ENCODE measurements at regions not wholly inside any gene's neighbourhood (a gene's known extent, or its start where the extent isn't known, plus 50 kb on each side); places are given as distances from the start of the nearest gene placed in this dataset.

DNA sequence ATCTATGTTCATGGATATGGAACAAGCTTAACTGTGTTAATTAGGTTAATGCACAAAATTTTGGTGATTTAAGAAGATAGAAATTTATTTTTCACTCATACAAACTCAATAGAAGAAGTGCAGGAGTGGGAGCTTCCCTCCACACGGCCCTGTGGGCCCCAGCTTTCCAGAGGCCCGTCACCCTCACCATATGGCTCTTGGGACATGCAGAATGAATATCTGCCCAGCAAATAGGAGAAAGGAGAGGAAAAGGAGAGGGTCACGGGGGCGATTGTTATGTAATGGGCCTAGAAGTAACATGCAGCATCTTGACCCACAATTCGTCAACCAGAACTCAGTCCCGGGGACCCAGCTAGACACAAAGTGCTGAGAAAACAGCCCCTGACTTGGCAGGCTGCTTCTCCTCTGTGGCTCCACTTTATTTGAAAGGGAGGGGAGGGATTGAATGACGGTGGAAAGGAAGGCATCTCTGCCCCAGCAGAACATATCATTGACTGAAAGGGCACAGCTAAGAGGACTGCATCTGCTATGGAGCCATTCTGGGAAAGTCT lies 648.2 kb upstream of the ID2 start:
- Mint-ChIP-seq H3K9me3 (no peaks in the 10 kb centered on the region), H3K36me3 (no peaks in the 10 kb centered on the region), H3K4me3 (no peak overlapping the region), H3K27ac (peak overlapping the region; percentile 25), H3K4me1 (no peaks in the 10 kb centered on the region), H3K27me3 (ENCODE audit: insufficient read depth, low read depth) (peaks cover 4% of the 10 kb centered on the region)
- Histone ChIP-seq H4K20me1 (ENCODE audit: low read depth) (no peaks in the 10 kb centered on the region), H2AFZ (replicated peaks) (peak overlapping the region; percentile 53), H3K27ac (no peak overlapping the region), H3K4me2 (no peak overlapping the region), H3K36me3 (no peaks in the 10 kb centered on the region), H3K4me3 (no peak overlapping the region), H3K4me1 (peaks cover 7% of the 10 kb centered on the region), H3K79me2 (ENCODE audit: low read depth) (no peaks in the 10 kb centered on the region), H3K9ac (no peak overlapping the region), H3K27me3 (no peaks in the 10 kb centered on the region), H3F3A (ENCODE audit: low read depth) (no peaks in the 10 kb centered on the region), H3K9me3 (ENCODE audit: low read depth) (no peaks in the 10 kb centered on the region)
- DNase-seq (ENCODE audit: low spot score): no peak
- TF ChIP-seq EZH2 (IDR thresholded peaks at IDR 0.05) (no peak), EZH2phosphoT487 (IDR thresholded peaks at IDR 0.05) (no peak)
- TF ChIP-seq, protein P1, sequence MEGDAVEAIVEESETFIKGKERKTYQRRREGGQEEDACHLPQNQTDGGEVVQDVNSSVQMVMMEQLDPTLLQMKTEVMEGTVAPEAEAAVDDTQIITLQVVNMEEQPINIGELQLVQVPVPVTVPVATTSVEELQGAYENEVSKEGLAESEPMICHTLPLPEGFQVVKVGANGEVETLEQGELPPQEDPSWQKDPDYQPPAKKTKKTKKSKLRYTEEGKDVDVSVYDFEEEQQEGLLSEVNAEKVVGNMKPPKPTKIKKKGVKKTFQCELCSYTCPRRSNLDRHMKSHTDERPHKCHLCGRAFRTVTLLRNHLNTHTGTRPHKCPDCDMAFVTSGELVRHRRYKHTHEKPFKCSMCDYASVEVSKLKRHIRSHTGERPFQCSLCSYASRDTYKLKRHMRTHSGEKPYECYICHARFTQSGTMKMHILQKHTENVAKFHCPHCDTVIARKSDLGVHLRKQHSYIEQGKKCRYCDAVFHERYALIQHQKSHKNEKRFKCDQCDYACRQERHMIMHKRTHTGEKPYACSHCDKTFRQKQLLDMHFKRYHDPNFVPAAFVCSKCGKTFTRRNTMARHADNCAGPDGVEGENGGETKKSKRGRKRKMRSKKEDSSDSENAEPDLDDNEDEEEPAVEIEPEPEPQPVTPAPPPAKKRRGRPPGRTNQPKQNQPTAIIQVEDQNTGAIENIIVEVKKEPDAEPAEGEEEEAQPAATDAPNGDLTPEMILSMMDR (IDR thresholded peaks at IDR 0.05): no peak

DNA sequence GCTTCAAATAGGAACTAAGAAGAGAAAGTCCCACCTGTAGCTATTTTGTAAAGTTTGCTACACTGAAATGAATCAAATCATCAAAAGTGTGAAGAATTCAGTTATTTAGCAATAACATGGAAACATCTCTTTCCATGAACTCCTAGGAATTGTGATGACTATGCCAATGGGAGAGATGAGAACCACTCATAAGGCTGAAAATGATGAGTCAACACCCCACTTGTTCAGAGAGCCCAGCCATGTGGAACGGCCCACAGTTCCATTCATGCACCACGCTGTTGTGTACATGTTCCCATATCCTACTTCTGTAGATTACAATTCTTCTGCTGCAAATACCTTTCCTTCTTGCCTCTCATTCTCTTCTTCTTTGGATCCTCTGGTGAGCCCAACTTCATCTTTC lies 645.5 kb upstream of the ID2 start:
- Mint-ChIP-seq H3K4me1 (no peaks in the 10 kb centered on the region), H3K4me3 (no peak overlapping the region), H3K36me3 (no peaks in the 10 kb centered on the region), H3K27ac (no peak overlapping the region), H3K27me3 (ENCODE audit: insufficient read depth, low read depth) (peaks cover 2% of the 10 kb centered on the region), H3K9me3 (no peaks in the 10 kb centered on the region)
- H3K27ac ChIP-seq: no peak overlapping the region
- no peaks in the 10 kb centered on the region for H3K79me2 ChIP-seq (ENCODE audit: low read depth)
- H4K20me1 ChIP-seq (ENCODE audit: low read depth): no peaks in the 10 kb centered on the region
- no peak overlapping the region for H3K9ac ChIP-seq
- H3K4me2 ChIP-seq: no peak overlapping the region
- no peak overlapping the region for H3K4me3 ChIP-seq
- H3K9me3 ChIP-seq (ENCODE audit: low read depth): no peaks in the 10 kb centered on the region
- peaks cover 7% of the 10 kb centered on the region for H3K4me1 ChIP-seq
- no peaks in the 10 kb centered on the region for H3K27me3 ChIP-seq
- H3F3A ChIP-seq (ENCODE audit: low read depth): no peaks in the 10 kb centered on the region
- TF ChIP-seq EZH2phosphoT487 (IDR thresholded peaks at IDR 0.05) (no peak), EZH2 (IDR thresholded peaks at IDR 0.05) (no peak)
- TF ChIP-seq, protein P1 (IDR thresholded peaks at IDR 0.05): no peak
- H2AFZ ChIP-seq (replicated peaks): no peak overlapping the region
- H3K36me3 ChIP-seq: no peaks in the 10 kb centered on the region
- no peak for DNase-seq (ENCODE audit: low spot score)

DNA sequence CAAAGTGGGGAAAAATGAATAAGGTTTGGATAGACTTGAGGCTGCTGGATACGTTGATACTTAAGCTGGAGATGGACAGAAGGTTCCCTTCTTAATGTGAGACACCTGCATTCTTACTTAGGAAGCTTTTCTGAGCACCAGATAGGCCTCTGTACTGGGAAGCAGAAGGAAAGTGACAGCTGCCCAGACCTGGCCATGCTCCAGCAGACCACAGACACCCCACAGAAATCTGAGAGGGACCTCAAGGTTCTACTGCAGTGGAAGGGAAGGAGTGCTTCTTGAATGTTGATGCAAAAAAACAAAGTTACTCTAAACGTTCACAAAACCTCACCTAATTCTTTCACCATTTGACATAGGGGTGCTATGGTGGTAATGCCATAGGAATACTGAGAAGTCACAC lies 642.1 kb upstream of the ID2 start:
- H3K4me3 ChIP-seq: no peak overlapping the region
- no peak overlapping the region for H3K4me3 Mint-ChIP-seq
- no peaks in the 10 kb centered on the region for H3K9me3 Mint-ChIP-seq
- DNase-seq (ENCODE audit: low spot score): no peak
- no peak for TF ChIP-seq EZH2 (IDR thresholded peaks at IDR 0.05)
- no peak for TF ChIP-seq EZH2phosphoT487 (IDR thresholded peaks at IDR 0.05)
- H3K4me1 ChIP-seq: peaks cover 7% of the 10 kb centered on the region
- H2AFZ ChIP-seq (replicated peaks): no peak overlapping the region
- no peak overlapping the region for H3K27ac Mint-ChIP-seq
- H3K4me2 ChIP-seq: no peak overlapping the region
- H3K27ac ChIP-seq: no peak overlapping the region
- no peaks in the 10 kb centered on the region for H3K27me3 ChIP-seq
- no peaks in the 10 kb centered on the region for H3K36me3 ChIP-seq
- no peaks in the 10 kb centered on the region for H3K4me1 Mint-ChIP-seq
- H3K9ac ChIP-seq: no peak overlapping the region
- no peaks in the 10 kb centered on the region for H3F3A ChIP-seq (ENCODE audit: low read depth)
- no peaks in the 10 kb centered on the region for H4K20me1 ChIP-seq (ENCODE audit: low read depth)
- H3K36me3 Mint-ChIP-seq: no peaks in the 10 kb centered on the region
- H3K79me2 ChIP-seq (ENCODE audit: low read depth): no peaks in the 10 kb centered on the region
- H3K9me3 ChIP-seq (ENCODE audit: low read depth): no peaks in the 10 kb centered on the region
- H3K27me3 Mint-ChIP-seq (ENCODE audit: insufficient read depth, low read depth): peaks cover 7% of the 10 kb centered on the region

DNA sequence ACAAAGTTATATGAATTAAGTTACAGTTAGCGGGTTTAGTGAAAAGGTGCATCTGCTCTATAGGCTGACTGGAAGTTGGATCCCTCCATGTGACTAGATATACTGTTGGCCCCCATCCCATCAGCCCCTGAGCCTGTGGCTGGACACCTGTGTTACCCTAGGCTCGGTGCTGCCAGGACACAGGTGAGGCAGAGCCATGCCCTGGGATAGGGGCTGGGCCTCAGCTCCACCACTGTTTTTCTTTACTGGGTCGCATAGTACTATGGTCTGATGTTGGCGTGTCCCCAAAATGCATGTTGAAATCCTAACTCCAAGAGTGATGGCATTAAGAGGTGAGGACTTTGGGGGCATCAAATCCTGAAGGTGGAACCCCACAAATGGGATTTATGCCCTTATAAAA lies 638.6 kb upstream of the ID2 start:
- H3K27me3 Mint-ChIP-seq (ENCODE audit: insufficient read depth, low read depth): peaks cover 7% of the 10 kb centered on the region

More for the DNA sequence above, 638.6 kb upstream of the ID2 start:
- no peak overlapping the region for H3K27ac ChIP-seq
- no peak overlapping the region for H3K27ac Mint-ChIP-seq
- H3K9ac ChIP-seq: no peak overlapping the region
- peaks cover 3% of the 10 kb centered on the region for H3K4me1 ChIP-seq
- H3K4me2 ChIP-seq: no peak overlapping the region
- H4K20me1 ChIP-seq (ENCODE audit: low read depth): no peaks in the 10 kb centered on the region
- H3K4me3 Mint-ChIP-seq: no peak overlapping the region
- no peak overlapping the region for H2AFZ ChIP-seq (replicated peaks)
- no peak overlapping the region for H3K4me3 ChIP-seq
- TF ChIP-seq, protein P1 (IDR thresholded peaks at IDR 0.05): no peak
- no peak for TF ChIP-seq EZH2phosphoT487 (IDR thresholded peaks at IDR 0.05)
- no peak for TF ChIP-seq EZH2 (IDR thresholded peaks at IDR 0.05)
- no peaks in the 10 kb centered on the region for H3K9me3 ChIP-seq (ENCODE audit: low read depth)
- no peaks in the 10 kb centered on the region for H3K4me1 Mint-ChIP-seq
- H3K9me3 Mint-ChIP-seq: no peaks in the 10 kb centered on the region
- no peaks in the 10 kb centered on the region for H3K36me3 ChIP-seq
- no peak for DNase-seq (ENCODE audit: low spot score)
- no peaks in the 10 kb centered on the region for H3K79me2 ChIP-seq (ENCODE audit: low read depth)
- H3K27me3 ChIP-seq: no peaks in the 10 kb centered on the region
- no peaks in the 10 kb centered on the region for H3K36me3 Mint-ChIP-seq
- no peaks in the 10 kb centered on the region for H3F3A ChIP-seq (ENCODE audit: low read depth)
